ENCODE measurements at regions not wholly inside any gene's neighbourhood (a gene's known extent, or its start where the extent isn't known, plus 50 kb on each side); places are given as distances from the start of the nearest gene placed in this dataset.

GRCh38 chr5:34524123-34524522 lies 132.0 kb upstream of the RAI14 start:
- H3K4me2 ChIP-seq (ENCODE audit: low read length), result no peak overlapping the region
- H2AFZ ChIP-seq (ENCODE audit: low read length), result no peak overlapping the region
- H3K9me3 ChIP-seq (ENCODE audit: low read length), result no peaks in the 10 kb centered on the region
- TF ChIP-seq EZH2 (IDR thresholded peaks at IDR 0.05; ENCODE audit: borderline replicate concordance, low read length) (no peak), CTCF (IDR thresholded peaks at IDR 0.05; ENCODE audit: low read length) (no peak)
- no peaks in the 10 kb centered on the region for H4K20me1 ChIP-seq (ENCODE audit: insufficient read depth, low read length)
- H3K27ac ChIP-seq (ENCODE audit: low read depth, low read length, poor library complexity, severe bottlenecking), result no peak overlapping the region
- no peaks in the 10 kb centered on the region for H3K4me1 ChIP-seq (ENCODE audit: insufficient read depth, low read length, severe bottlenecking)
- no peaks in the 10 kb centered on the region for H3K27me3 ChIP-seq (ENCODE audit: insufficient read depth, low read length)
- H3F3A ChIP-seq (ENCODE audit: insufficient read depth, low read length), result no peaks in the 10 kb centered on the region
- H3K9ac ChIP-seq (ENCODE audit: low read length), result no peak overlapping the region
- no peaks in the 10 kb centered on the region for H3K9me2 ChIP-seq (ENCODE audit: low read depth, low read length)
- H3K79me2 ChIP-seq (ENCODE audit: insufficient read depth, low read length), result no peaks in the 10 kb centered on the region
- H3K36me3 ChIP-seq (ENCODE audit: insufficient read depth, low read length), result no peaks in the 10 kb centered on the region
- H3K4me3 ChIP-seq (ENCODE audit: low read depth, low read length, poor library complexity, severe bottlenecking), result no peak overlapping the region

GRCh38 chr5:34525761-34526160 lies 130.4 kb upstream of the RAI14 start:
- H3K9me3 ChIP-seq (ENCODE audit: low read length), result no peaks in the 10 kb centered on the region
- no peaks in the 10 kb centered on the region for H3K36me3 ChIP-seq (ENCODE audit: insufficient read depth, low read length)
- H2AFZ ChIP-seq (ENCODE audit: low read length), result no peak overlapping the region
- no peak overlapping the region for H3K4me2 ChIP-seq (ENCODE audit: low read length)
- no peaks in the 10 kb centered on the region for H3F3A ChIP-seq (ENCODE audit: insufficient read depth, low read length)
- H3K4me1 ChIP-seq (ENCODE audit: insufficient read depth, low read length, severe bottlenecking), result no peaks in the 10 kb centered on the region
- H3K27ac ChIP-seq (ENCODE audit: low read depth, low read length, poor library complexity, severe bottlenecking), result no peak overlapping the region
- no peak for TF ChIP-seq CTCF (IDR thresholded peaks at IDR 0.05; ENCODE audit: low read length)
- TF ChIP-seq EZH2 (IDR thresholded peaks at IDR 0.05; ENCODE audit: borderline replicate concordance, low read length), result no peak
- H3K9ac ChIP-seq (ENCODE audit: low read length), result no peak overlapping the region
- H3K27me3 ChIP-seq (ENCODE audit: insufficient read depth, low read length), result no peaks in the 10 kb centered on the region
- H3K9me2 ChIP-seq (ENCODE audit: low read depth, low read length), result no peaks in the 10 kb centered on the region
- no peak overlapping the region for H3K4me3 ChIP-seq (ENCODE audit: low read depth, low read length, poor library complexity, severe bottlenecking)
- H3K79me2 ChIP-seq (ENCODE audit: insufficient read depth, low read length), result no peaks in the 10 kb centered on the region
- H4K20me1 ChIP-seq (ENCODE audit: insufficient read depth, low read length), result no peaks in the 10 kb centered on the region

- Histone ChIP-seq H3K4me2 (ENCODE audit: low read length) (no peak overlapping the region), H2AFZ (ENCODE audit: low read length) (no peak overlapping the region), H4K20me1 (ENCODE audit: insufficient read depth, low read length) (no peaks in the 10 kb centered on the region), H3K36me3 (ENCODE audit: insufficient read depth, low read length) (no peaks in the 10 kb centered on the region), H3K27me3 (ENCODE audit: insufficient read depth, low read length) (no peaks in the 10 kb centered on the region), H3K9me3 (ENCODE audit: low read length) (no peaks in the 10 kb centered on the region), H3K27ac (ENCODE audit: low read depth, low read length, poor library complexity, severe bottlenecking) (no peak overlapping the region), H3K9me2 (ENCODE audit: low read depth, low read length) (no peaks in the 10 kb centered on the region), H3K9ac (ENCODE audit: low read length) (no peak overlapping the region), H3K4me1 (ENCODE audit: insufficient read depth, low read length, severe bottlenecking) (no peaks in the 10 kb centered on the region), H3K79me2 (ENCODE audit: insufficient read depth, low read length) (no peaks in the 10 kb centered on the region), H3F3A (ENCODE audit: insufficient read depth, low read length) (no peaks in the 10 kb centered on the region), H3K4me3 (ENCODE audit: low read depth, low read length, poor library complexity, severe bottlenecking) (no peak overlapping the region)
- TF ChIP-seq EZH2 (IDR thresholded peaks at IDR 0.05; ENCODE audit: borderline replicate concordance, low read length) (no peak), CTCF (IDR thresholded peaks at IDR 0.05; ENCODE audit: low read length) (no peak)
Observed at GRCh38 chr5:34526682-34527305, 129.3 kb upstream of the RAI14 start.

All from OCI-LY1 (cell line).